ENCODE measurements at regions not wholly inside any gene's neighbourhood (a gene's known extent, or its start where the extent isn't known, plus 50 kb on each side); places are given as distances from the start of the nearest gene placed in this dataset.
"Not testable (repeated sequence)": the region's sequence is repeated elsewhere in the genome, so short reads cannot be mapped to it uniquely, and the experiment has no call there.

- no peak for TF ChIP-seq CTCF (IDR thresholded peaks at IDR 0.05; ENCODE audit: borderline replicate concordance, extremely low read depth, low read length, poor library complexity, severe bottlenecking)
- no peak for TF ChIP-seq EZH2 (IDR thresholded peaks at IDR 0.05; ENCODE audit: borderline replicate concordance, low read depth, low read length, severe bottlenecking)
- no peak for DNase-seq
- Histone ChIP-seq H3K27me3 (ENCODE audit: insufficient read depth, low read length, poor library complexity) (no peaks in the 10 kb centered on the region), H3K4me1 (ENCODE audit: insufficient read depth, low read length) (no peaks in the 10 kb centered on the region), H2AFZ (ENCODE audit: low read depth, low read length) (no peak overlapping the region), H3K27ac (ENCODE audit: low read length) (no peak overlapping the region), H3K4me3 (ENCODE audit: low read depth in 1 of 2, low read length in 2 of 2) (no peak overlapping the region), H3K9ac (ENCODE audit: low read depth, low read length) (no peak overlapping the region), H3K9me3 (ENCODE audit: insufficient read depth, low read length, severe bottlenecking) (peaks cover 6% of the 10 kb centered on the region), H3K36me3 (ENCODE audit: insufficient read depth, low read length) (no peaks in the 10 kb centered on the region), H4K20me1 (ENCODE audit: insufficient read depth, low read length) (no peaks in the 10 kb centered on the region), H3K4me2 (ENCODE audit: insufficient read depth, low read length) (no peak overlapping the region), H3K79me2 (ENCODE audit: insufficient read depth, low read length) (no peaks in the 10 kb centered on the region)
- ATAC-seq (ENCODE audit: insufficient read depth, low read depth) = no peak
Observed at GRCh38 chr5:23103566-23103965, 250.4 kb upstream of the CDH12 start.

- not testable (repeated sequence) for H3K27me3 ChIP-seq (ENCODE audit: insufficient read depth, low read length, poor library complexity); H3K4me2 ChIP-seq (ENCODE audit: insufficient read depth, low read length); H3K9me3 ChIP-seq (ENCODE audit: insufficient read depth, low read length, severe bottlenecking); H3K4me1 ChIP-seq (ENCODE audit: insufficient read depth, low read length); H3K27ac ChIP-seq (ENCODE audit: low read length); H3K4me3 ChIP-seq (ENCODE audit: low read depth in 1 of 2, low read length in 2 of 2); DNase-seq; H3K9ac ChIP-seq (ENCODE audit: low read depth, low read length); ATAC-seq (ENCODE audit: insufficient read depth, low read depth); H2AFZ ChIP-seq (ENCODE audit: low read depth, low read length); H3K79me2 ChIP-seq (ENCODE audit: insufficient read depth, low read length); H3K36me3 ChIP-seq (ENCODE audit: insufficient read depth, low read length); H4K20me1 ChIP-seq (ENCODE audit: insufficient read depth, low read length)
Observed at GRCh38 chr5:23095418-23095817, 242.3 kb upstream of the CDH12 start.

- Histone ChIP-seq H3K27ac (ENCODE audit: low read length) (no peak overlapping the region), H3K36me3 (ENCODE audit: insufficient read depth, low read length) (no peaks in the 10 kb centered on the region), H4K20me1 (ENCODE audit: insufficient read depth, low read length) (no peaks in the 10 kb centered on the region), H3K9me3 (ENCODE audit: insufficient read depth, low read length, severe bottlenecking) (no peaks in the 10 kb centered on the region), H3K4me3 (ENCODE audit: low read depth in 1 of 2, low read length in 2 of 2) (no peak overlapping the region), H2AFZ (ENCODE audit: low read depth, low read length) (no peak overlapping the region), H3K79me2 (ENCODE audit: insufficient read depth, low read length) (no peaks in the 10 kb centered on the region), H3K4me2 (ENCODE audit: insufficient read depth, low read length) (no peak overlapping the region), H3K27me3 (ENCODE audit: insufficient read depth, low read length, poor library complexity) (no peaks in the 10 kb centered on the region), H3K9ac (ENCODE audit: low read depth, low read length) (no peak overlapping the region), H3K4me1 (ENCODE audit: insufficient read depth, low read length) (peaks cover 5% of the 10 kb centered on the region; the same call in 1 of the 2 replicates)
- TF ChIP-seq CTCF (IDR thresholded peaks at IDR 0.05; ENCODE audit: borderline replicate concordance, extremely low read depth, low read length, poor library complexity, severe bottlenecking) = no peak
- TF ChIP-seq EZH2 (IDR thresholded peaks at IDR 0.05; ENCODE audit: borderline replicate concordance, low read depth, low read length, severe bottlenecking) = no peak
- no peak for DNase-seq
- ATAC-seq (ENCODE audit: insufficient read depth, low read depth) = no peak
Observed at GRCh38 chr5:23089286-23089685, 236.1 kb upstream of the CDH12 start.

GRCh38 chr5:23084815-23085214 lies 231.7 kb upstream of the CDH12 start:
- Histone ChIP-seq H3K4me2 (ENCODE audit: insufficient read depth, low read length) (no peak overlapping the region), H3K4me1 (ENCODE audit: insufficient read depth, low read length) (peaks cover 5% of the 10 kb centered on the region; the same call in 1 of the 2 replicates), H3K27me3 (ENCODE audit: insufficient read depth, low read length, poor library complexity) (no peaks in the 10 kb centered on the region), H3K27ac (ENCODE audit: low read length) (no peak overlapping the region), H4K20me1 (ENCODE audit: insufficient read depth, low read length) (no peaks in the 10 kb centered on the region), H3K9me3 (ENCODE audit: insufficient read depth, low read length, severe bottlenecking) (no peaks in the 10 kb centered on the region), H3K36me3 (ENCODE audit: insufficient read depth, low read length) (no peaks in the 10 kb centered on the region), H3K4me3 (ENCODE audit: low read depth in 1 of 2, low read length in 2 of 2) (no peak overlapping the region), H3K9ac (ENCODE audit: low read depth, low read length) (no peak overlapping the region), H2AFZ (ENCODE audit: low read depth, low read length) (no peak overlapping the region; the same call in 1 of the 2 replicates), H3K79me2 (ENCODE audit: insufficient read depth, low read length) (no peaks in the 10 kb centered on the region)
- peak; percentile 81 for ATAC-seq (ENCODE audit: insufficient read depth, low read depth)
- TF ChIP-seq CTCF (IDR thresholded peaks at IDR 0.05; ENCODE audit: borderline replicate concordance, extremely low read depth, low read length, poor library complexity, severe bottlenecking) (no peak), EZH2 (IDR thresholded peaks at IDR 0.05; ENCODE audit: borderline replicate concordance, low read depth, low read length, severe bottlenecking) (no peak)
- peak; percentile 6 for DNase-seq

Data from DND-41 (cell line).